Esophagus muscularis mucosa (tissue), 4 donors: ENCODE measurements at regions not wholly inside any gene's neighbourhood (a gene's known extent, or its start where the extent isn't known, plus 50 kb on each side); places are given as distances from the start of the nearest gene placed in this dataset.

Source experiments
- DNase-seq: peaks from one replicate; pipeline ENCODE4 v3.0.0-alpha.2; 2017; ENCODE audit errors: extremely low spot score
- H3K27ac ChIP-seq, 4 donors: fragments of 200-600 bp; sonication (generic); replicated peaks in 1 of 4; 1 replicate in 3 of 4; 2 replicates in 1 of 4; pipeline ENCODE4 v1.5.1; 2016 to 2019; ENCODE audit warnings: mild to moderate bottlenecking in 1 of 4
- H3K27me3 ChIP-seq, 4 donors: fragments of 200-600 bp; sonication (generic); one replicate each; pipeline versions ENCODE4 v1.5.1 to v1.6.0; 2016 to 2019
- H3K36me3 ChIP-seq, 4 donors: fragments of 200-600 bp; sonication (generic); one replicate each; pipeline ENCODE4 v1.5.1; 2016 to 2019
- H3K4me1 ChIP-seq, 4 donors: fragments of 200-600 bp; sonication (generic); one replicate each; pipeline ENCODE4 v1.5.1; 2016 to 2019
- H3K4me3 ChIP-seq, 4 donors: fragments of 200-600 bp; sonication (generic); 1 replicate in 2 of 4; 2 replicates in 2 of 4; pipeline ENCODE4 v1.5.1; 2016 to 2019; ENCODE audit warnings: mild to moderate bottlenecking in 4 of 4, moderate library complexity in 1 of 4
- H3K9me3 ChIP-seq, 4 donors: fragments of 200-600 bp; sonication (generic); 1 replicate in 3 of 4; 2 replicates in 1 of 4; pipeline ENCODE4 v1.5.1; 2016 to 2019
- CTCF ChIP-seq, 3 experiments: fragments of 200-600 bp in 2 of 3; fragments of 450-650 bp in 1 of 3; sonication (generic) in 2 of 3; IDR thresholded peaks; one replicate each; pipeline ENCODE4 v1.5.1; 2017 to 2019; ENCODE audit warnings: antibody characterized with exemption in 3 of 3, mild to moderate bottlenecking in 2 of 3, moderate library complexity in 1 of 3
- EP300 ChIP-seq: sonication (generic); formaldehyde crosslinking; IDR thresholded peaks from one replicate; pipeline ENCODE4 v1.6.1; 2017; ENCODE audit warnings: antibody characterized with exemption
- POLR2A ChIP-seq: fragments of 450-650 bp; IDR thresholded peaks from one replicate; pipeline ENCODE4 v1.6.1; 2017; ENCODE audit warnings: antibody characterized with exemption, moderate library complexity, mild to moderate bottlenecking, low read depth
- POLR2AphosphoS5 ChIP-seq, 2 donors: sonication (generic); formaldehyde crosslinking; IDR thresholded peaks; one replicate each; pipeline ENCODE4 v1.6.1; 2017; ENCODE audit warnings: antibody characterized with exemption in 2 of 2
- WGBS: methylation state at CpG from one replicate; pipeline ENCODE4 v1.1.5; 2018; 5-methylcytosine and 5-hydroxymethylcytosine counted together
- intact Hi-C: fragments of 100-400 bp; cut with DNase I; formaldehyde crosslinking; loops from one replicate; pipeline ENCODE4 v1.15.1; 2023

GRCh38 chr5:74161170-74161569, 479.4 kb downstream of the ENC1 start:
- Histone ChIP-seq H3K27ac (no peak overlapping the region), H3K4me3 (no peak overlapping the region), H3K4me1 (peaks cover 4 to 11% (median 7%) of the 10 kb centered on the region in 4 donors), H3K36me3 (no peaks in the 10 kb centered on the region), H3K27me3 (no peaks in the 10 kb centered on the region), H3K9me3 (no peaks in the 10 kb centered on the region)
- DNase-seq, result no peak
- 64% methylated on average over 1 of the region's 1 CpG for WGBS
- no peak for TF ChIP-seq POLR2AphosphoS5 (IDR thresholded peaks at IDR 0.05)
- no peak for TF ChIP-seq POLR2A
- no peak for TF ChIP-seq EP300
- TF ChIP-seq CTCF (IDR thresholded peaks at IDR 0.05), result no peak
- intact Hi-C loops, result no loop called here

- peaks cover 0 to 16% (median 9%) of the 10 kb centered on the region in 4 donors for H3K4me1 ChIP-seq
- no peak for DNase-seq
- no peaks in the 10 kb centered on the region for H3K36me3 ChIP-seq
- intact Hi-C loops, result no loop called here
- no peak for TF ChIP-seq EP300
- TF ChIP-seq POLR2AphosphoS5 (IDR thresholded peaks at IDR 0.05), result no peak
- no peak for TF ChIP-seq CTCF (IDR thresholded peaks at IDR 0.05)
- TF ChIP-seq POLR2A, result no peak
- no peaks in the 10 kb centered on the region for H3K27me3 ChIP-seq
- no peak overlapping the region for H3K27ac ChIP-seq
- no peaks in the 10 kb centered on the region for H3K9me3 ChIP-seq
- no peak overlapping the region for H3K4me3 ChIP-seq
- WGBS, result 89% methylated on average over 3 of the region's 3 CpGs
Observed at GRCh38 chr5:74156728-74157383, 483.7 kb downstream of the ENC1 start.

- WGBS, result 79% methylated on average over 1 of the region's 1 CpG
- no peaks in the 10 kb centered on the region for H3K9me3 ChIP-seq
- intact Hi-C loops, result no loop called here
- DNase-seq, result no peak
- no peaks in the 10 kb centered on the region for H3K36me3 ChIP-seq
- no peaks in the 10 kb centered on the region for H3K27me3 ChIP-seq
- H3K4me3 ChIP-seq, result no peak overlapping the region
- H3K4me1 ChIP-seq, result peaks cover 0 to 18% (median 9%) of the 10 kb centered on the region in 4 donors
- no peak overlapping the region for H3K27ac ChIP-seq
- no peak for TF ChIP-seq POLR2AphosphoS5 (IDR thresholded peaks at IDR 0.05)
- TF ChIP-seq POLR2A, result no peak
- TF ChIP-seq CTCF (IDR thresholded peaks at IDR 0.05), result no peak
- TF ChIP-seq EP300, result no peak
Observed at GRCh38 chr5:74155501-74155900, 485.0 kb downstream of the ENC1 start.

GRCh38 chr5:74154526-74154925, 486.0 kb downstream of the ENC1 start:
- Histone ChIP-seq H3K4me3 (no peak overlapping the region), H3K36me3 (no peaks in the 10 kb centered on the region), H3K9me3 (no peaks in the 10 kb centered on the region), H3K27ac (no peak overlapping the region), H3K27me3 (no peaks in the 10 kb centered on the region), H3K4me1 (peaks cover 0 to 18% (median 14%) of the 10 kb centered on the region in 4 donors)
- no peak for DNase-seq
- intact Hi-C loops, result no loop called here
- TF ChIP-seq EP300, result no peak
- no peak for TF ChIP-seq POLR2AphosphoS5 (IDR thresholded peaks at IDR 0.05)
- TF ChIP-seq CTCF (IDR thresholded peaks at IDR 0.05), result no peak
- TF ChIP-seq POLR2A, result no peak
- WGBS, result 100% methylated on average over 3 of the region's 3 CpGs
